ENCODE measurements at regions not wholly inside any gene's neighbourhood (a gene's known extent, or its start where the extent isn't known, plus 50 kb on each side); places are given as distances from the start of the nearest gene placed in this dataset.

DNA sequence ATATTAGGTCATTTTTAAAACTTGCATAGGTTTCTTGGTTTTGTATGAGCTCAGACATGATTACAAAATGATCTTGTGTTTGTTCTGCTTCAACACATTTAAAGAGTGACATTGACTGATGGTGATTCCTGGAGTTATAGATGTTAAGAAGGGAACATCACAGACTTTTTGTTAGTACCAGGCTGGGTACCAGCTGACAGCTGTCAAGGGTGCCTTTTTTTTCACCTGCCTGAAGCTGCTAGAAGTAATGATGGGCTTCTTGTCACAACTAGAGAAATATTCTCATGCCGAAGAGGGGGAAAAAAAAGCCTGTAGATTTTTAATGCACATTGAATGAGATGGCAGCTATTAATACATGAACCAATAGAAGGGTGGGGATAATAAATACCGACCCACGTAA, 226.6 kb upstream of the TRAM1L1 start:
- no peak for TF ChIP-seq POLR2AphosphoS5 (IDR thresholded peaks at IDR 0.05)
- TF ChIP-seq POLR2A (IDR thresholded peaks at IDR 0.05): no peak

All from transverse colon (tissue), 3 donors.